HG02870 (cell line): ENCODE measurements at regions not wholly inside any gene's neighbourhood (a gene's known extent, or its start where the extent isn't known, plus 50 kb on each side); places are given as distances from the start of the nearest gene placed in this dataset.

Source experiments
- ATAC-seq: cut with Tn5 transposase; IDR thresholded peaks from one replicate; pipeline ENCODE4 v1.9.1; 2021; ENCODE audit warnings: mild to moderate bottlenecking, moderate library complexity; ENCODE audit not compliant: unreplicated experiment

- ATAC-seq, result no peak
Observed at GRCh38 chr22:49452362-49452946, 375.2 kb downstream of the BRD1 start.

- ATAC-seq, result no peak
Observed at GRCh38 chr22:49451070-49451840, 376.4 kb downstream of the BRD1 start.

GRCh38 chr22:49450498-49450897 is 377.2 kb downstream of the BRD1 start:
- no peak for ATAC-seq

- no peak for ATAC-seq
Observed at GRCh38 chr22:49449811-49450446, 377.7 kb downstream of the BRD1 start.

- no peak for ATAC-seq
Observed at GRCh38 chr22:49449377-49449776, 378.3 kb downstream of the BRD1 start.

GRCh38 chr22:49448526-49448925 is 379.1 kb downstream of the BRD1 start:
- ATAC-seq, result no peak

- ATAC-seq, result no peak
Observed at GRCh38 chr22:49447837-49448236, 379.8 kb downstream of the BRD1 start.

- no peak for ATAC-seq
Observed at GRCh38 chr22:49446759-49447710, 380.6 kb downstream of the BRD1 start.

- no peak for ATAC-seq
Observed at GRCh38 chr22:49446145-49446758, 381.4 kb downstream of the BRD1 start.

- no peak for ATAC-seq
Observed at GRCh38 chr22:49444781-49445180, 382.9 kb downstream of the BRD1 start.

- no peak for ATAC-seq
Observed at GRCh38 chr22:49440931-49441330, 386.7 kb downstream of the BRD1 start.

GRCh38 chr22:49439373-49439772 is 388.3 kb downstream of the BRD1 start:
- ATAC-seq, result no peak

GRCh38 chr22:49437956-49438355 is 389.7 kb downstream of the BRD1 start:
- no peak for ATAC-seq

GRCh38 chr22:49437356-49437755 is 390.3 kb downstream of the BRD1 start:
- no peak for ATAC-seq

- no peak for ATAC-seq
Observed at GRCh38 chr22:49436056-49436455, 391.6 kb downstream of the BRD1 start.

GRCh38 chr22:49435596-49435995 is 392.1 kb downstream of the BRD1 start:
- ATAC-seq, result no peak

GRCh38 chr22:49433717-49434611 is 393.7 kb downstream of the BRD1 start:
- ATAC-seq, result no peak

GRCh38 chr22:49432897-49433443 is 394.7 kb downstream of the BRD1 start:
- no peak for ATAC-seq

- no peak for ATAC-seq
Observed at GRCh38 chr22:49432211-49432896, 395.3 kb downstream of the BRD1 start.
